T-cell (primary cell): ENCODE measurements at regions not wholly inside any gene's neighbourhood (a gene's known extent, or its start where the extent isn't known, plus 50 kb on each side); places are given as distances from the start of the nearest gene placed in this dataset.

Experiments
- ATAC-seq, 4 experiments: fragments of 200-7000 bp in 3 of 4; fragments of 150-1000 bp in 1 of 4; cut with Tn5 transposase; replicated peaks in 1 of 4; 1 replicate in 3 of 4; 2 replicates in 1 of 4; pipeline ENCODE4 v1.10.0; 2021; ENCODE audit warnings: moderate library complexity in 3 of 4, mild to moderate bottlenecking in 2 of 4, moderate number of reproducible peaks in 1 of 4
- CTCF ChIA-PET, 2 donors: fragments of 300-600 bp; sonication (Branson Sonifier 250); formaldehyde crosslinking; loops; one replicate each; lab custom pipeline; 2022; ENCODE audit warnings: antibody characterized with exemption in 2 of 2; lab: Charles Lee
- POLR2A ChIA-PET, 2 donors: fragments of 300-600 bp; sonication (Branson Sonifier 250); formaldehyde crosslinking; loops; one replicate each; lab custom pipeline; 2022; ENCODE audit warnings: antibody characterized with exemption in 2 of 2; lab: Charles Lee
- DNase-seq, 35 experiments: peaks; one replicate each; pipeline versions ENCODE4 v3.0.0 to v3.0.0-alpha.2; 2013 to 2023
- H3K27ac ChIP-seq: one replicate; pipeline ENCODE4 v1.5.1; 2013; ENCODE audit warnings: low read length
- H3K27me3 ChIP-seq, 2 experiments: replicated peaks in 1 of 2; 1 replicate in 1 of 2; 2 replicates in 1 of 2; pipeline versions ENCODE4 v1.6.1 to v1.7.0; 2013; ENCODE audit warnings: low read length in 1 of 2, mixed read lengths in 1 of 2; ENCODE audit not compliant: control insufficient read depth in 2 of 2, insufficient read depth in 2 of 2; ENCODE audit errors: extremely low read depth in 1 of 2
- H3K36me3 ChIP-seq, 2 donors: 1 replicate in 1 of 2; 2 replicates in 1 of 2; pipeline versions ENCODE4 v1.6.1 to v1.7.0; 2013; ENCODE audit warnings: low read length in 1 of 2; ENCODE audit not compliant: control insufficient read depth in 2 of 2, insufficient read depth in 1 of 2; ENCODE audit errors: extremely low read depth in 1 of 2
- H3K4me1 ChIP-seq, 2 experiments: 1 replicate in 1 of 2; 2 replicates in 1 of 2; pipeline versions ENCODE4 v1.6.1 to v1.7.0; 2013; ENCODE audit warnings: low read length in 2 of 2, mixed read lengths in 1 of 2; ENCODE audit not compliant: insufficient read depth in 2 of 2, control insufficient read depth in 1 of 2; ENCODE audit errors: extremely low read depth in 1 of 2
- H3K4me3 ChIP-seq, 2 donors: 1 replicate in 1 of 2; 2 replicates in 1 of 2; pipeline versions ENCODE4 v1.5.1 to v1.7.0; 2013; ENCODE audit warnings: mild to moderate bottlenecking in 2 of 2, low read length in 1 of 2, moderate library complexity in 1 of 2; ENCODE audit not compliant: control insufficient read depth in 1 of 2; ENCODE audit errors: extremely low read depth in 1 of 2
- H3K9me3 ChIP-seq: 2 replicates; pipeline ENCODE4 v1.7.0; 2013
- H3K27ac Mint-ChIP-seq, 2 donors: one replicate each; pipeline ENCODE4 v1.8.0; 2020 to 2021; ENCODE audit warnings: mild to moderate bottlenecking in 2 of 2, mixed read lengths in 2 of 2
- H3K27me3 Mint-ChIP-seq, 2 donors: one replicate each; pipeline ENCODE4 v1.8.0; 2021 to 2022; ENCODE audit warnings: mixed read lengths in 2 of 2
- H3K36me3 Mint-ChIP-seq: one replicate; pipeline ENCODE4 v1.8.0; 2021; ENCODE audit warnings: mixed read lengths
- H3K4me1 Mint-ChIP-seq, 3 donors: one replicate each; pipeline ENCODE4 v1.8.0; 2020 to 2022; ENCODE audit warnings: mixed read lengths in 3 of 3, mild to moderate bottlenecking in 1 of 3
- H3K4me3 Mint-ChIP-seq, 3 donors: one replicate each; pipeline ENCODE4 v1.8.0; 2020 to 2022; ENCODE audit warnings: mild to moderate bottlenecking in 3 of 3, mixed read lengths in 3 of 3, moderate library complexity in 3 of 3
- H3K9me3 Mint-ChIP-seq, 3 donors: one replicate each; pipeline ENCODE4 v1.8.0; 2020 to 2022; ENCODE audit warnings: mixed read lengths in 3 of 3
- WGBS: methylation state at CpG from one replicate; pipeline ENCODE4 v1.1.5; 2013; ENCODE audit warnings: missing lambda C conversion rate; ENCODE audit not compliant: insufficient coverage; 5-methylcytosine and 5-hydroxymethylcytosine counted together

DNA sequence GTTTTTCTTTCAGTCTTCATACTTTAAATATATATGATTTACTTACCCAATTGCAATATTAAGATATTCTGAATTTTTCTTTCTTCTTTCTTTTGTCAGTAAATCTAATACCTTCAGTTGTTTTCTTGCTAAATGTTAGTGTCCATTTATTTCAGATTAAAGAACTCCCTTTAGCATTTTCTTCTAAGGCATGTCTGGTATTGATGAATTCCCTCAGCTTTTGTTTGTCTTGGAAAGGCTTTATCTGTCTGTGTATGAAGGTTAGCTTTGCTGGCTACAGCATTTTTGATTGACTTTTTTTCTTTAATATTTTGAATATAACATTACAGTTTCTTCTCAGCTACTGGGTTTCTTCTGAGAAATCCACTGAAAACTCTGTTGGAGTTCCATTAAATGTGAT, 64.0 kb upstream of the PLSCR4 start:
- peaks cover 0 to 3% (median 0%) of the 10 kb centered on the region in 3 donors for H3K9me3 Mint-ChIP-seq
- ATAC-seq = no peak
- H3K4me1 ChIP-seq = no peaks in the 10 kb centered on the region

DNA sequence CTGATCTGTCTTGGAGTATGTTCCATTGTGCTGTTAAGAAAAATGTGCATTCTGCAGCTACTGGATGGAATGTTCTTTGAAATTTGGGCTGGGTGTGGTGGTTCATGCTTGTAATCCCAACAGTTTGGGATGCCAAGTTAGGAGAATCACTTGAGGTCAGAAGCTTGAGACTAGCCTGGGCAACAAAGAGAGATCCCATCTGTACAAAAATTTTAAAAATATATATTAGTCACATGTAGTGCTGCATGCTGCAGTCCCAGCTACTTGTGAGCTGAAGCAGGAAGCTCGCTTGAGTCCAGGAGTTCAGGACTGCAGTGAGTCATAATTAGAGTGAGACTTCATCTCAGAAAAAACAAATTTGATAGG, 62.8 kb upstream of the PLSCR4 start:
- Mint-ChIP-seq H3K27me3 (peaks cover 4 to 11% of the 10 kb centered on the region in 2 donors), H3K36me3 (no peaks in the 10 kb centered on the region), H3K9me3 (peaks cover 0 to 3% (median 0%) of the 10 kb centered on the region in 3 donors), H3K4me1 (no peaks in the 10 kb centered on the region), H3K4me3 (no peak overlapping the region), H3K27ac (no peak overlapping the region)
- no peaks in the 10 kb centered on the region for H3K36me3 ChIP-seq
- no peaks in the 10 kb centered on the region for H3K9me3 ChIP-seq
- ChIA-PET CTCF (no interaction called here), POLR2A (no interaction called here)
- 67% methylated on average over 1 of the region's 1 CpG for WGBS
- H3K27me3 ChIP-seq = no peaks in the 10 kb centered on the region
- no peak for ATAC-seq
- no peaks in the 10 kb centered on the region for H3K4me1 ChIP-seq
- no peak overlapping the region for H3K4me3 ChIP-seq
- H3K27ac ChIP-seq = no peak overlapping the region
- no peak for DNase-seq

More for the DNA sequence above, 64.0 kb upstream of the PLSCR4 start:
- no peaks in the 10 kb centered on the region for H3K27me3 ChIP-seq
- Mint-ChIP-seq H3K27ac (no peak overlapping the region), H3K36me3 (no peaks in the 10 kb centered on the region), H3K4me3 (no peak overlapping the region), H3K4me1 (no peaks in the 10 kb centered on the region), H3K27me3 (peaks cover 4 to 11% of the 10 kb centered on the region in 2 donors)
- H3K9me3 ChIP-seq = no peaks in the 10 kb centered on the region
- POLR2A ChIA-PET = no interaction called here
- no peaks in the 10 kb centered on the region for H3K36me3 ChIP-seq
- H3K4me3 ChIP-seq = no peak overlapping the region
- CTCF ChIA-PET = no interaction called here
- no peak overlapping the region for H3K27ac ChIP-seq
- DNase-seq = no peak

DNA sequence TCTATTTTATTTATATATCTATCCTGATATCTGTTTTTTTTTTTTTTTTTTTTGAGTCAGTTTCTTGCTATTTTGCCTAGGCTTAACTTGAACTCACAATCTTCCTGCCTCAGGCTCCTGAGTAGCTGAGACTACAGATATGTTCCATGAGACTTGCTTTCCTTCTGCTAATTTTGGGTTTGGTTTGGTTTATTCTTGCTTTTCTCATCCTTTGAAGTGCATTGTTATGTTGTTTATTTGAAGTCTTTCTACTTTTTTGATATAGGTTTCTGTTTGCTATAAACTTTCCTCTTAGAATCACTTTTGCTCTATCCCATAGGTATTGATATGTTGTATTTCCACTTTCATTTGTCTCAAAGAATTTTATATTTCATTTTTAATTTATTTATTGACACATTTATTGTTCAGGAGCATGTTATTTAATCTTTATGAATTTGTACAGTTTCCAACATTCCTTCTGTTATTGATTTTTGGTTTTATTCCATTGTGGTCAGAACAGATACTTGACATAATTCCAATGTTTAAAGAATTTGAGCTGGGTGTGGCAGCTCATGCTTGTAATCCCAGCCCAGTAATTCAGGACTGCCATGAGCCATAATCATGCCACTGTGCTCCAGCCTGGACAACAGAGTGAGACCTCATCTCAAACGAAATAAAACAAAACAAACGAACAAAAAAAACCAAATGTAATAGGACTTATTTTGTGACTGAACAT, 62.3 kb upstream of the PLSCR4 start:
- H3K9me3 Mint-ChIP-seq = peaks cover 0 to 3% (median 0%) of the 10 kb centered on the region in 3 donors
- no peak overlapping the region for H3K4me3 Mint-ChIP-seq
- H3K4me1 Mint-ChIP-seq = no peaks in the 10 kb centered on the region
- no CpG with 5 or more reads among the region's 2 CpGs for WGBS
- peaks cover 4 to 11% of the 10 kb centered on the region in 2 donors for H3K27me3 Mint-ChIP-seq
- Histone ChIP-seq H3K9me3 (no peaks in the 10 kb centered on the region), H3K27me3 (no peaks in the 10 kb centered on the region), H3K4me3 (no peak overlapping the region), H3K36me3 (no peaks in the 10 kb centered on the region), H3K4me1 (no peaks in the 10 kb centered on the region), H3K27ac (no peak overlapping the region)
- CTCF ChIA-PET = no interaction called here
- DNase-seq = no peak
- no peak for ATAC-seq
- POLR2A ChIA-PET = no interaction called here
- H3K36me3 Mint-ChIP-seq = no peaks in the 10 kb centered on the region
- H3K27ac Mint-ChIP-seq = no peak overlapping the region

DNA sequence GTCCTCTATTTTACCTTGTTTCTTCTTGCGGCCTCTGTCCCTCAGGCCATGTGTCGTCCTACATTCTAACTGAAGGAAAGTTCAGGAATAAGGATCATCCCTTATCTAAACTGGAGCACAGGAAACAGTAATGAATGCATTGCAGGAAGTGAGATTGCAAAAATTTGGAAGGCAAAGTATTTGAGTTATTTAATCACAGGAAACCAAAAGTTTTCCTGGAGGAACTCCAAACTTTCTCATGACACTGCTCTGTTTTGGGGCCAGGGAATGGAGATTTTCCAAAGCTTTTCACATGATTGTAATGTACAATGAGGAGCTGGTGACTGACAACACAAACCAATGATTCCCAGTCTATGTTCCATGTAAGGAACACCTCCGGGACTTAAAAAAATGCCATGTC, 57.8 kb upstream of the PLSCR4 start:
- ChIA-PET CTCF (interaction anchor here (0.5 to 0.6 kb wide), 2 partner anchors 272 to 684 kb away, joined by 8 to 9 read pairs; no protein-coding TSS in a partner anchor), POLR2A (no interaction called here)
- H3K27me3 ChIP-seq = no peaks in the 10 kb centered on the region
- H3K27ac Mint-ChIP-seq = no peak overlapping the region
- H3K27ac ChIP-seq = no peak overlapping the region
- H3K36me3 Mint-ChIP-seq = no peaks in the 10 kb centered on the region
- no peak overlapping the region for H3K4me3 Mint-ChIP-seq
- H3K27me3 Mint-ChIP-seq = peaks cover 0 to 1% of the 10 kb centered on the region in 2 donors
- 100% methylated on average over 1 of the region's 3 CpGs for WGBS
- H3K9me3 Mint-ChIP-seq = peaks cover 0 to 4% (median 3%) of the 10 kb centered on the region in 3 donors
- no peak overlapping the region for H3K4me3 ChIP-seq
- no peaks in the 10 kb centered on the region for H3K9me3 ChIP-seq
- no peak for DNase-seq
- no peaks in the 10 kb centered on the region for H3K4me1 ChIP-seq
- ATAC-seq = no peak
- H3K4me1 Mint-ChIP-seq = no peaks in the 10 kb centered on the region
- no peaks in the 10 kb centered on the region for H3K36me3 ChIP-seq

DNA sequence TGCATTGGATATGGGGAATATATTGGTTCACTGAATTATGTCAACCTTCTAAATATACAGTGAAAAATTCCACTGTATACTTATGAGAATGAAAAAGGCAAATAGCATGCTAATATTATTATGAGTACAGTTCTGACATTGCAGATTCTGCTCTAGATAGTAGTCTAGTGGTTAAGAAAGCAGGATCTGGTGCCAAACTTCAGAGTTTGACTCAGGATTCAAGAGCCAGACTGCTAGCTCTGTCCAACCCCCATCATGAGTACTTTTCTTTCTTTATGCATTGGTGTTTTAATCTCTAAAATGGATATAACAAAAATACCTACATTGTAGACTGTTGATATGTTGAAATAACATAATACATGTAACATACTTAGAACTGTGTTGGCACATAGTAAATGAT, 57.3 kb upstream of the PLSCR4 start:
- no peaks in the 10 kb centered on the region for H3K36me3 Mint-ChIP-seq
- Histone ChIP-seq H3K27ac (no peak overlapping the region), H3K36me3 (no peaks in the 10 kb centered on the region), H3K9me3 (no peaks in the 10 kb centered on the region), H3K4me3 (no peak overlapping the region), H3K4me1 (no peaks in the 10 kb centered on the region), H3K27me3 (no peaks in the 10 kb centered on the region)
- peaks cover 0 to 4% (median 3%) of the 10 kb centered on the region in 3 donors for H3K9me3 Mint-ChIP-seq
- peaks cover 0 to 1% of the 10 kb centered on the region in 2 donors for H3K27me3 Mint-ChIP-seq
- DNase-seq (no peak), ATAC-seq (no peak)
- H3K27ac Mint-ChIP-seq = no peak overlapping the region
- H3K4me1 Mint-ChIP-seq = no peaks in the 10 kb centered on the region
- no peak overlapping the region for H3K4me3 Mint-ChIP-seq
- POLR2A ChIA-PET = no interaction called here
- CTCF ChIA-PET = interaction anchor here in 1 of 2 donors (0.6 kb wide), 1 partner anchor 272 kb away, joined by 9 read pairs; no protein-coding TSS in a partner anchor

DNA sequence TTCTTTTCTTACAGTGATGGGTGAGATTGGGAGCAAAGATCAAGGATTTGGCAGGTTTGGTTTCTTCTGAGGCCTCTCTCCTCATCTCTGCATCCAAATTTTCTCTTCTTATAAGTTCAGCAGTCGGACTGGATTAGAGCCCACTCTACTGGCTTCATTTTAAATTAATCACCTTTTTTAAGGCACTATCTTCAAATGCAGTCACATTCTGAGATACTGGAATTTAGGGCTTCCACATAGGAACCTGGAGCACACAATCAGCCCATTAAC, 56.5 kb upstream of the PLSCR4 start:
- no CpG with 5 or more reads among the region's 1 CpG for WGBS
- H3K27me3 Mint-ChIP-seq = no peaks in the 10 kb centered on the region
- Histone ChIP-seq H3K27me3 (no peaks in the 10 kb centered on the region), H3K9me3 (no peaks in the 10 kb centered on the region), H3K27ac (no peak overlapping the region), H3K4me3 (no peak overlapping the region), H3K4me1 (no peaks in the 10 kb centered on the region), H3K36me3 (no peaks in the 10 kb centered on the region)
- H3K36me3 Mint-ChIP-seq = no peaks in the 10 kb centered on the region
- ChIA-PET CTCF (interaction anchor here in 1 of 2 donors (0.6 kb wide), 1 partner anchor 234 kb away, joined by 3 read pairs; no protein-coding TSS in a partner anchor), POLR2A (no interaction called here)
- no peak overlapping the region for H3K27ac Mint-ChIP-seq
- no peak overlapping the region for H3K4me3 Mint-ChIP-seq
- DNase-seq (no peak), ATAC-seq (no peak)
- H3K9me3 Mint-ChIP-seq = peaks cover 0 to 7% (median 6%) of the 10 kb centered on the region in 3 donors
- no peaks in the 10 kb centered on the region for H3K4me1 Mint-ChIP-seq
